Activated naive CD4-positive, alpha-beta T cell (primary cell): ENCODE measurements at regions not wholly inside any gene's neighbourhood (a gene's known extent, or its start where the extent isn't known, plus 50 kb on each side); places are given as distances from the start of the nearest gene placed in this dataset.

Source experiments
- DNase-seq, 4 experiments: peaks; one replicate each; lab custom pipeline; 2025; lab: John Stamatoyannopoulos, UW

DNA sequence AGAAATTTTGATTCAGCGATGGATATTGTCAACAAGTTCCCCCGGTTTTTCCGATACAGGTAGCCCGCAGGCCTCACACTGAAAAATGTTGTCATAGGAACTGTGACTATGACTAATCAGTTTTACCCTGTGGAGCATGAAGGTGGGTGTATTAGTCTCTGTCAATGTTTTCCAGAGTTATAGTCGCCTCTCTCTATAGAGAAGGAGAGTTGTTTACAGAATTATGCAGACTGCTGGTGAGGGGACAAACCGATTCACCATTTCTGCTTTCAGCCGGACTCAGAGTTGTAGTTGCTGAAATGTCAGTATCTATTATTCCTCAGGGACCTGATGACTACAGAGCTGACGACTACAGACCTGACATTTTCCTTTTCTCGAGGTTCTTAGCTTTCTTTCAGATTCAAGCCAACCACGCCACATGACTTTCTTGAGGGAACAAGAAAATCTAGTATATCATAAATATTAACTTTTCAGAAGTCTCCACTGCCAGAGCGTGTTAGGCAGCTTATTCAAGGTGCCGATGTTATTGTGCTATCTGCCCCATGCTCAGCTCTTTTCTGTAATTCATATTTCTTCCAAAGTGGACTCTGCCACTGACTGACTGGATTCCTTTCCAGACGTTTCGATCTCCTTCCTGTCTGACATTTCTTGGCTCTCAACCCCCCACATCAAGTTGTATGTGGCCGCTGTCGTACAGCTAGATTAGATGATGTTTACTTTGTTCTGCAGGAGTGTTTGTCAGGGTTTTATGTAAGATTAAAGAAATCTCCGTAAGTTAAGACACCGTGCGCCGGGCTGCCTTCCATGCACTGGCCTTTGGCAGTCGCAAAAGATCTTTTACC is 178.1 kb downstream of the FGF1 start:
- DNase-seq, result no peak

DNA sequence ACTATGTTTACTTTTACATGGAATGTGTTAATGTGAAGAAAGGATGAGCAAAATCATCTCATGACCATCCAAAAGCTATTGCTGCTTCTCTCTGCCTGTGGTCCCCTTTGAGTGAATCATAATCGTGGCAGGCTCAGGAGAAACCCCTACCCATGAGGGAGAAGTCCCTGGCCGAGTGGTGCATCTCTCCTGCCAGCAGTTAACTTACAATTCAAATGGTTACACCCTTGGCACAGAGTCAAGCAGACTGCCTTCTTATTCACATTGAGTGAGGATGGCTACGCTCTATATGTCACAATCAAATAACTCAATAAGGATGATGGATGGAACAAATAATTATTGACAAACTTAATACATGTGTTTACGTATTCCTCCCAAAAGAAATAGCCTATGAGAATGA is 179.1 kb downstream of the FGF1 start:
- DNase-seq, result no peak

DNA sequence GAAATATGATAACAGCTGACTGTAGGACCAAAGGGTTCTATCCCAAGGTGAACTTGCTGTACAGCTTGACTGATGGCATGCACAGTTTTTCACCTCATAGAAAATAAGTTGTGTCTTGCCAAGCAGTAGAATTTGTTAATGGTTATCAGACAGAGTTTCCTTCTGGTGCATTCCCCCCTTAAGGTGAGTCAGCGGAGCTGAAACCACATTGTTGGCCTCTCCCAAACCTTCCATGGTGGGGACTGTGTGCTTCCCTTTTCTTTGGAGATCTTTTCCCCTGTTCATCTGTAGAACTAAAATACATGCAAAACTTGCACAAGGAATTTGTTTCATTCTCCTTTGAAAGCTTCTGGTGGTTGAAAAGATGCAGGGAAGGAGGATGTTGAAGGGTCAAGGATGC is 179.8 kb downstream of the FGF1 start:
- DNase-seq, result no peak

DNA sequence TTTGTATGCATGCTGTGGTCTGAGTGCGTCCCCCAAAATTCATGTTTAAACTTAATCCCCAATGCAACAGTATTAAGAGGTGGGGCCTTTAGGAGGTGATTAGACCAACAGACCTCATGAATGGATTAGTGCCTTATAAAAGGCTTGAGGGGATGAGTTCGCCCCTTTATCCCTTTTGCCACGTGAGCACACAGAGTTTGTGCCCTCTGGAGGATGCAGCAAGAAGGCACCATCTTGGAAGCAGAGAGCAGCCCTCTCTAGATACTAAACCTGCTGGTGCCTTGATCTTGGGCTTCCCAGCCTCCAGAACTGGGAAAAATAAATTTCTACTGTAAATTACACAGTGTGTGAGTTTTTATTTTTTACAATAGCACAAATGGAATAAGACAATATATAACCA is 177.1 kb upstream of the SPRY4 start:
- no peak for DNase-seq

DNA sequence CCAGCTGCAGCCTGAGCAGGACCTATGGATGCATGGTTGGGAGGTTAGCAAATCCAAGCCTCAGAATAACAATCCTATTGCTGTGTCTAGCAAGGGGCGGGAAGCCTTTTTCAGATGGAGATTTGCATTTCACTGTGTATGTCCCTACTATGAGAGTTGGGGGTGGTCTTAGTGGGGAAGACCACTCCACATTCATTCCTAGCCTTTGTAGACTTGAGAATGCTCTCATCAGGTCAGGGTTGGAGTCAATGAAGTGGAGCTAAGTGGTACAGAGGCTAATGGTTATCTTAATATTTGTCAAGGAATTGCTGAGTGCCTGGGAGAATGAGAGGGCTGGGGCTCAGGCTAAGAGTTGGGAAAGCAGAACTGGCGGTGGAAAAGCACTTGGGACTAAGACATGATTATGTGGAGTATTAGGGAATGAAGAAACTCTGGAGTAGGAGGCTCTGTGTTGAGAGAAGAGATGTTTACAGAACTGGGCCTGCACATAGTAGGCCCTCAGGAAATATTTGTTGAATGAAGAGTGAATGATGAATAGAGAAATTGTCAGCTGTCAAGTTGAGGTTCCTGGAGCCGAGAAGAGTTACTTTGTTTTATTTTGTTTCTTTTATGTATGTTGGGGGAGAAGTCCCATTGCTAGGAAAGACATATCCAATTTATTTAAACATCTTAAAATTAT is 175.5 kb upstream of the SPRY4 start:
- no peak for DNase-seq

DNA sequence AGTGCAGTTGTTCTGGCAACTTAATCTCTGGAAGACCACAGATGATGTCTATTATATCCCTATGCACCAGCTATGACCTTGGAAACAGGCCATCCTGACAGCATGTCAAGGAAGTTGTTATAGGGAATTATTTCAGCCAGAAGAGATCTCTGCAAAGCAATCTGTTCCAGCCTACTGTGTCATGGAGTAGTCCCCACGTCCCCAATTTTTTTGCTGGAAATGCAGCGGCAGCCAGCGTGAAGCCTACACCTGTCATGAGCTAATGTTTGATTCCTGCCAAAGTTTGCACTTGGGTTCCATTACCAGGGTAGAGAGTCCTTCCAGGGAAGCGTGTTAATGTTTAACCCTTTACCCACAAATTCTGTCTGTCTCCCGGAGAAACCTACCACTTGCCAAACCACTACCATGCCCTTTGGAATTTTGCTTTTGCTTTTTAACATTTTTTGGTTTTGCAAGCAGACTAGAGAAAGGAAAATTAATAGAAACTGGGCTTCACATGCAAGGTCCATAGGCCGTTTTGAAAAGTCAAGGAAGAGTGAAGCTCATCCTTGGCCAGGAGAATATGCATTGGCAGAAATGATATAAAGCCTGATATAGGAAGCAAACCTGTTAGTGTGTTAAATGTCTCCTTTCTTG is 174.9 kb upstream of the SPRY4 start:
- no peak for DNase-seq

DNA sequence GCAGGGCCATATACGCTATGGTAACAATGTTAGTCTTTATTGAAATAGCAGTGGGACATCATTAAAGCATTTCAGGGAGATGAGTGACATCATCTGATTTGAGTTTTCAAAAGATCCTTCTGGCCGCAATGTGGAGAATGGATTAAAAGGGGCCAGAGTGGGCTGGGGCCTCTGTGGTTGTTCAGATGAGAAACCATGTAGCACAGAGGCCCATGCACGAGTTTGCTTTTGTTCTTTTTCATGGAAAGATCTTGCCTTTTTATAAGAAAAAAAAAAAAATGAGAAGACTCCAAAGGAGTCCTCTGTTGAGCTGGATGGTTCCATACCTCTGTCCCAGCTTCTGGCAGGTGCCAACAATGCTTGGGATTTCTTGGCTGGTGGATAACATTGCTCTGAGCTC is 173.5 kb upstream of the SPRY4 start:
- DNase-seq, result no peak

DNA sequence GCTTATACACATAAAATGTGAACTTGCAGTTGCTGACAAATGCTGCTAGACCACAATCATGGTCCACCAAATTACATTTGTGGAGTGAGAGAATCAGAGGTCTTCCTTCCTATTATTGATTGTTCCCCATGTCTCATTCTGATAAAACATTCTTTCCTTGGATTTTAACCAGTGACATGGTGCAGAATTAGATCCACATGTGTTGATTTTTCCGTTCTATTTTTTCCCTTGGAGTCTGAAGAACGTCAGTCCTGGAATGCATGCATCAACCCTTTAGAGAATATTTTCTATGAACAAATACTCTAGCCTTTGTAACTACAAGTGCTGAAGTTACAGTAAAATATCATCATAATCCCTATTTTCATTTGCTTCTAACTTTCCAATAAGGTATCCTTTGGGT is 170.7 kb upstream of the SPRY4 start:
- DNase-seq, result no peak

DNA sequence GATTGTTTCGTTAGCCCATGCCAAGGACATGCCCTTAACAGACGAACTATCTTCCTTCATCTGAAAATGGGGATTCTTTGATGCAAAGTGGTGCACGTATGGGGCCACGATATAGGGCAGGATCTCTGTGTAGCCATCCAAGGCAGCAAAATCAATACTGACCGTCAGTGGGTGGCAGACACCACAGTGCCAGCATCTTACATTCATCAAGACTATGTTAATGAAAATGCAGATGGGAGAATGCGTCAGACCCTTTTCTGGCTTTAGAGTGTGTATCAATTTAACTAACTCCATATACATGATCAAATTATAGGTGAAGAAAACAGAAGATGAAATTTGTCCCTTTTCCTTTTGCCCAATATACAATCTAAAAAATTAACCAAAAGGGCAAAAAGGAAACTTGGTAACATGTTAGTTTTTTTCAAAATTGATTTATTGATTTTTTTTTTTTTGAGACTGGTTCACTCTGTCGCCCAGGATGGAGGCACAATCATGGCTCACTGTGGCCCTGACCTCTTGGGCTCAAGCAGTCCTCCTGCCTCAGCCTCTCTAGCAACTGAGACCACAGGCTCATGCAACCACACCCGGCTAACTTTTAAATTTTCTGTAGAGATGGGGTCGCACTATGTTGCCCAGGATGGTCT is 169.2 kb upstream of the SPRY4 start:
- no peak for DNase-seq

DNA sequence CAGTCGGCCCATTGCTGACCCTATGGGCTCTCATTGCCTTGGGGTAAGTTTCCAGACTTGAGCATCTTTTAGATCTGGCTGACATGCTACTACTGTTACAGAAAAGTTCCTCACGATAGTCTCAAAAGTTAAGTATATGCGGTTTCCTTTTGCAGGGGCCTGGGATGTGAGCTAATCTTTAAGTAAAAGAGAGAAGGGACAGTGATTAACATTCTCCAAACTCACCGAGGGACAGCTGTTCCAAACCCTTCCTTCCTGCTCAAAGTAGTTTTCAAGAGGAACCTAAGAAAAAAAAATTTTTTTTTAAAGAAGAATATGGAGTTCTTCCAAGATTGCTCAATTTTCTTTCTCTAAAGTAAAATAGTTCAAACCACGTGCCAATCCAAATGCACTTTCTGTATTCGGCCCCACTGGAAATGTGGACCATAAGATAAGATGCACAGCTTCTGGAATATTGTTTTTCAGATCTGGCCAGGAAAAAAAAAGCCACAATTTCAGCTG is 168.0 kb upstream of the SPRY4 start:
- no peak for DNase-seq

DNA sequence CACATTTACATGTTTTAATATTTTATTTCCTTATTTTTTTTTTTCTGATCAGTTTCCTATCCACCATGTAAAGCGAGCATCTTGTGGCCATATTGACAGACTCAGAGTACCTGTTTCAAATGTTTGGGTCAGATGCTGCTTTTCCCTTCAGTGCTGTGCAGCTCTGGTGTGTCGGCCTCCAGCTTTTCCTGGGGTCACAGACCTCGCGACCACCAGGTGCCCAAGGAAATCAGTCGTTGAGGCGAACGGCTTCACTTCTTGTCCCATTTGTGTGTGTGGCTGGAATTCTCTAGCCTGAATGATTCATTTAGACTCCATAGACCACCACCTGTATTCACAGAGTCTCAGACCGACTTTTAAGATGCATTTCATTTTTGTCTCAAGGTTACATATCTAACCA is 166.9 kb upstream of the SPRY4 start:
- no peak for DNase-seq

DNA sequence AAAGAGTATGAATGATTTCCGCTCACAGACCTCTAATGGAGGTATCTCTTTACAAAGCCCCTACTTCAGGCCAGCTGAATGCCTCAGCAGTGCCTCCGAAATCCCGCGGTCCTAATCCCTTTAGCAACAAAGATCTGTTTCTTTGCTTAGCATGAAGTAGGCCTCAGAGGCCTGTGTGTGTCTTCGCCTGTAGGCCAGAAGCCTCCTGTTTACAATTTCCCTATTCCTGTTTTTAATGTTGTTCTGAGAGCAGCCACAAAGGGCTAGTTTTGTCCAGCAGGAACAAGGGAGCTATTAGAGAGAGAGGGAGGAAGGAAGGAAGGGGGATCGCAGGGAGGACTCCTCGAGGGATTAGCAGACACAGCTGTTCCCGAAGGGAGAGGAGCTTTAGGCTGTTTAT is 166.4 kb upstream of the SPRY4 start:
- DNase-seq, result no peak

DNA sequence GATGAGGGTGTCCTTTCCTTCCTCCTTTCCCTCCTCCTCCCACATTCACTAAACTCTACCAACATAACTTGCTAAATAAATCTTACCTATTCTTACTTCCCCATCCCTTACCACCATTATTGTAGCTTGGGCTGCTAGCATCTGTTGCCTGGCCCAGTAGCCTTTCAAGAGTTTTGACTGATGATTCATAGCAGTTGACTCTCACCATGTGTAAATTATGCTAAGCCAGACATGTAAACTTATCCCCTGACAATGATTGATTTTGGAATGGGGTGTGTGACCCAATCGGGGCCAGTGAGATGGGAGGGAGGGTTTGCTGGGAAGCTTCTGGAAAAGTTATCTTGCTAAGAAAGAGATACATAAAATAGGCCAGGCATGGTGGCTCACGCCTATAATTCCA is 161.8 kb upstream of the SPRY4 start:
- DNase-seq, result no peak

DNA sequence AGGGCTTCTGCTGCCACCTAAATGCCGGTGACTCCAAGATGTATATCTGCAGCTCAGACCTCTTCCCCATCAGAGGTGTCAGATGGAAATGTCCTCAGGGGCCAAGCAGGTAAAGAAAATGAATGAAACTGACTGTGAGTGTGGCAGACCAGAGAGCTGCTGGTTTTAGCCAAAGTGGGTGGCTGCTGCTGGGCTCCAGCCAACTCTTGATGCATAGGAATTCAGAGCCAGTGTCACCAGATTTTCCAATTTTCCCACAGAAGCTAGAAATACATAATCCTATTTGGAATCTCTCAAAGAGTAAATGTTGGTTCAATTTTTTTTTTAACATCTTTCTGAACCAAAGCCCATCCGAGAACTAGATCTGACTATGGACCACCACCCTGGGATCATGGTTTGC is 161.2 kb upstream of the SPRY4 start:
- DNase-seq, result no peak

DNA sequence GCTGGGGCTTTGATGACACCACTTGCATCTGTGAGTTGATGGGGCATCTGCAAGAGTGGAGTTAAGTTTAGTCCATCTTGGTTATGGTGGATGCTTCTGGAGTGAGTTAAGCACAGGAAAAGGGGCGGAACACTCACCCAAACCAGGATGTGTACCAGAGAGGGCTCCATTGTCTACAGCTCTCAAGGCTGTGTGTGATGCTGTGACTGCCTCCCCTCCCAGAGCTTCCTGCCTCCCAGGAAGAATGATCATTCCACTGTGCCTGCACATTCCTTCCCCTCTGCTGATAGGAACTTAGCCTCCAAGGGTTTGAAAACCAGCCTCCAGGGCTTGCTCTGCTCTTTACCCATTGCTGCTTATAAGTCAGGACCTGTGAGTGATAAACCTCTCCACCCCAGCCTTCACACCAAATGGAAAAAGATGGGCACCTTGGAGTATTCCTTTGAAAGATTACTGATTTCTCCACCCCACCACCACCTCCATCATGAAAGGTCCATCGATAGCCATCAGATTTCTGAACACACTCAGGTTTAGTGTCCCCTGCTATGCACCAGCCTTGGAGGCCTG is 160.1 kb upstream of the SPRY4 start:
- DNase-seq, result no peak

DNA sequence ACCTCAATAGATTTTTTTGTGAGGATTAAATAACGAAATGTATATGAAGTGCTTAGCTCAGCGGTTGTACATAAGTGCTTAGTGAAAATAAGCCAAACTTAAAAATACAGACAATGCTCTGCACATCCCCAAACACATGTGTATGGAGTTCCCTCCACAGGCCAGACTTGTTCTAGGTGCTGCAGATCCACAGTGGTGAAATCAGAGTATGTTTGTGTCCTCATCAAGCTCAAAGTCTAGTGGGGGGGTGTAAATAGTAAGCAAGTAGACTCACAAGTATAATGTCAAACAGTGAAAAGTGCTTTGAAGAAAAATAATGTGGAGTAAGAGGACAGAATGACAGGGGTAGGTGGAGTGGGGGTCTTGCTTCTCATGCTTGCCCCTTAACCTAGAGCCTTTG is 157.4 kb upstream of the SPRY4 start:
- DNase-seq, result no peak

DNA sequence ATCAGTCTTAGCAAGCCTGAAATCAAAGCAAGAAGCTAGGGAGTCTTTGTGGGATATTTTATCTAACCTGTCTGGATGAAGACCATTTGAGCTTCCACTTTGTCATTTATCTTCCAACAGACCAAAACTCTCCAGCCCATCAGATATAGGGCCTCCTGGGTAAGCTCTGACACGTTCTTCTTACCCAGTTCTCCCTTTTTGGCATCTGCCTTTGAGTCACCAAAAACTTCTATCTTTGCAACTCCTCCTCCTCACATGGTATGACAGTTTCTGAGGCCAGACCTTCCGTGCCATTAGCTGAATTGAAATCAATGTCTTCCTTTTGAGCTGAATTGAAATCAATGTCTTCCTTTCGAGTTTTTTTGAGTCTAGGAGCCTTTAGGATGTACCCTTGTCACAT is 156.6 kb upstream of the SPRY4 start:
- no peak for DNase-seq

DNA sequence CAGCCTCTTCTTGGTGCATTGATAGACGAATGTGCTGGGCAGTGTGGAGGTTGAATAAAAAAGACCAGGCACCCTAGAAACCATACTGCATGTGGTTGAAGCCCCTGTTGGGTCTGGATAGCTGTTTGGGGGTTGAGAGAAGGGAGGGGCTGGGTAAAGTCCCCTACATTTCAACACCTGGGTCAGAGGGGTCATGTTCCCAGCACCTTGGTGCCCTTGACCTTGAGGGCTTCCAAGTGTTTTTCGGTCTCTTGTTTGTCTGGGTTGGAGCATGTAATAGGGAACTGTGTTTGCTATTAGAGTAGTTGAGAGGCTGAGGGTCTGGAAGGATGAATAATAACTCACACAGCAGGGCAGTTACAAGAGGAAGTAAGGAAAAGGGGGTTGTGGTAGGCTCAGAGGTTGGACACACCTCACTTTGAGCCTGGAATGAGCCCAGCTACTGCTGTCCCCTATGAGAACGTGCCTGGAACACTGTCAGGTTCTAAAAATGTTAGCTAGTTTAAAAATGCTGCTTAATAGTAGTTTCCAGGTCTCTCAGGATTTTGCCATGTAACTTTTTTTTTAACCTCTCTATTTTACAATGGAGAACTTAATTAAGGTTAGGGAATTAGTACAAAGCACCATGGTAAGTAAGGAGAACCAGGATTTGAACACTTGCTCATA is 155.2 kb upstream of the SPRY4 start:
- DNase-seq, result no peak

DNA sequence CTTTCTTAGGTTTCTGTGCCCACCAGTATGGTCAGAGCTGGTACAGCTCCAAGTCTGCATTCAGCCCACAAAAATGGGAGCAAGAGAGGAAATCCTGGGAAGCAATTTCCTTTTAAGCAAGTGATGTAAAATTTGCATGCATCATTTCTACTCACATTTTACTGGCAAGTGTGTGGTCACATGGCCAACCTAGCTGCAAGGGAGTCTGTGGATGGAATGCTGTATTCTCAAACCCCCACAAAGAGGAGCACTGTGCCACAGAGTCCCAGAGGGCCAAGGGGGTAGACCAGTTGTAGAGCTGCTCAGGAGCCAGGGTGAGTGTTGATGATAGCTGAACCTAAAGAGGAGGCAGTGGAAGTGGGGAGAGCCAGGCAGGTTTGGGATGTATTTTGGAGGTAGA is 154.3 kb upstream of the SPRY4 start:
- no peak for DNase-seq

DNA sequence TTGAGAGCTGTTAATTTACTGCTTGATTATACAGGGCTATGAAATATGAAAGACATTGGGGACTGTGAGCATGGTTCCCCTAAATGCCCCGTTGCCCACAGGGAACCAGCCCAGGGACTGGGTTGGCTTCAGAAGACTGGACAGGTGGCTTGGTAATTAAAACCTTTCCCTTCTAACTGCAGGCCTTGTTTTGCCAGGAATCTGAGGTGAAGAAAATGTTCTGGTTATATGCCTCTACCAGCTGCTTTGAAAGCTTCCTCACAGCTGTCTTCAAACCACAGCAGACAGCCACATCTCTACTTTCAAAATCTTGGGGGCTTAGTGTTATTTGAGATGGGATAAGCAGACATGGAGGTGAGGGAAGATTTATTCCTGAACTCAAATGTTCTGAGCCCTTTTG is 153.3 kb upstream of the SPRY4 start:
- no peak for DNase-seq

DNA sequence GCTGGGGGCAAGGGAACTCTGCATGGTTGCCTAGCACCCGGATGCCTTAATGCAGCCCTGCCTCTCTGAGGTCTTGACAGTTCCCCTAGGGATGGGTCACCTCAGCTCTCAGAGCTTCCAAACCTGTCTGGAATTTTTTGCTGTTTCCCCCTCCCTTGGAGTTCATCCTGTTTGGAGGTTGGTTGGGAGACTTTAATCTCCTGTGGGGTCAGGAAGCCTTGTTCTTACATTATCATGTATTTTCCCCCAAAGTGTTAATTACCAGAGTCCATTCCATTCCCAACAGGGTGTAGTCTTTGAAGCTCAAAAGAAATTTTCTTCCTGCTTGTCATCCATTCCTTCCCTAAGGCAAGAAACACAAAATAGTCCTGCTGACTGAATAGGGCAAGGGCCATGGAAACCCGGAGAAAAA is 150.3 kb upstream of the SPRY4 start:
- no peak for DNase-seq
